ENCODE measurements at regions not wholly inside any gene's neighbourhood (a gene's known extent, or its start where the extent isn't known, plus 50 kb on each side); places are given as distances from the start of the nearest gene placed in this dataset.

DNA sequence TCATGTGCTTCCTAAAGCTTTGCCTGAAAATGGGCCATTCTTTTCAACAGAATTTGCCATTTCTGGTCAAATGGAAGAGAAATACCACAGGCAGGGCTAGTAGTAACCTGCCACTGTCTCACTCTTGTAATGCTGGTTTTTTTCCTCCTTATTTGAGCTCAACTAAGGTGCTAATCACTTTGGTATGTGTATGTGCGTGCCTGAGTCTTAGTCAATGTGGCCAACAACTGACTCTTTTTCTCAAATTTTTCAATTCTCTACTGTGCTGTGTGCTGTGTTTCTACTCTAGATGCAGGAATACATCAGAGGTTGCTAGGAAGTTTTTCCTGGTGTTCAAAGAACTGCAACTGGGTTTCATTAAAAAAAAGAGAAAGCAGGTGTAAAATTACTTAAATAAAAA lies 870.2 kb downstream of the EFNB2 start:
- TF ChIP-seq ZBTB7A (IDR thresholded peaks at IDR 0.05; ENCODE audit: low read depth) = no peak
- TF ChIP-seq EGR1 (IDR thresholded peaks at IDR 0.05) = no peak
- TF ChIP-seq, protein P1, sequence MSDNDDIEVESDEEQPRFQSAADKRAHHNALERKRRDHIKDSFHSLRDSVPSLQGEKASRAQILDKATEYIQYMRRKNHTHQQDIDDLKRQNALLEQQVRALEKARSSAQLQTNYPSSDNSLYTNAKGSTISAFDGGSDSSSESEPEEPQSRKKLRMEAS (IDR thresholded peaks at IDR 0.05) = no peak
- no peak for TF ChIP-seq TEAD4 (IDR thresholded peaks at IDR 0.05)
- no peak for TF ChIP-seq CEBPB (IDR thresholded peaks at IDR 0.05)
- no peak for TF ChIP-seq NFIC (IDR thresholded peaks at IDR 0.05)
- no peak for TF ChIP-seq CREB1 (IDR thresholded peaks at IDR 0.05; ENCODE audit: low read depth)
